IMR-90 (cell line): ENCODE measurements at regions not wholly inside any gene's neighbourhood (a gene's known extent, or its start where the extent isn't known, plus 50 kb on each side); places are given as distances from the start of the nearest gene placed in this dataset.

Experiments used
- ATAC-seq: fragments of 200-7000 bp; cut with Tn5 transposase; 2 replicates; pipeline ENCODE4 v1.9.1; 2020; ENCODE audit warnings: low read depth, mild to moderate bottlenecking, moderate library complexity
- BruUV-seq: library from RNA; stranded (reverse); fragments of 400-500 nt; replicated peaks from 2 replicates; lab custom pipeline; 2021; lab: Mats Ljungman, UMichigan
- CTCF ChIA-PET: fragments of 300-600 bp; formaldehyde crosslinking; extraction: SDS; loops from one replicate; lab custom pipeline; 2021; ENCODE audit warnings: antibody characterized with exemption; lab: Yijun Ruan, JAX
- POLR2A ChIA-PET: fragments of 300-600 bp; sonication (Branson Sonifier 250); formaldehyde crosslinking; loops from one replicate; lab custom pipeline; 2022; ENCODE audit warnings: antibody characterized with exemption; ENCODE audit not compliant: unreplicated experiment; lab: Charles Lee
- DNase-seq: peaks from one replicate; pipeline ENCODE4 v3.0.0; 2013
- H2AFZ ChIP-seq: replicated peaks from 2 replicates; pipeline ENCODE3; 2013; ENCODE audit warnings: low read length, mild to moderate bottlenecking; ENCODE audit not compliant: poor library complexity
- H2AK5ac ChIP-seq: 2 replicates; pipeline ENCODE4 v1.6.1; 2013; ENCODE audit warnings: low read depth, low read length, inconsistent platforms
- H2AK9ac ChIP-seq: replicated peaks from 2 replicates; pipeline ENCODE3; 2013; ENCODE audit warnings: mild to moderate bottlenecking, low read depth, low read length, moderate library complexity; ENCODE audit not compliant: poor library complexity
- H2BK120ac ChIP-seq: 2 replicates; pipeline ENCODE4 v1.6.1; 2013; ENCODE audit warnings: low read depth, low read length, inconsistent platforms
- H2BK15ac ChIP-seq: 3 replicates; pipeline ENCODE4 v1.6.1; 2013; ENCODE audit warnings: low read depth, low read length, inconsistent platforms
- H2BK20ac ChIP-seq: 2 replicates; pipeline ENCODE4 v1.6.1; 2013; ENCODE audit warnings: low read depth, mild to moderate bottlenecking, inconsistent platforms, low read length, moderate library complexity
- H2BK5ac ChIP-seq: 2 replicates; pipeline ENCODE4 v1.6.1; 2013; ENCODE audit warnings: mild to moderate bottlenecking, low read depth, low read length, inconsistent platforms; ENCODE audit not compliant: poor library complexity, severe bottlenecking
- H3K14ac ChIP-seq: replicated peaks from 2 replicates; pipeline ENCODE4 v1.6.1; 2013; ENCODE audit warnings: low read depth, low read length, inconsistent platforms
- H3K18ac ChIP-seq: 2 replicates; pipeline ENCODE4 v1.6.1; 2013; ENCODE audit warnings: low read depth, low read length, control low read depth
- H3K23ac ChIP-seq: 2 replicates; pipeline ENCODE4 v1.6.1; 2013; ENCODE audit warnings: low read depth, low read length, inconsistent platforms
- H3K27ac ChIP-seq: 2 replicates; pipeline ENCODE4 v1.5.1; 2013; ENCODE audit warnings: mild to moderate bottlenecking, control low read depth, low read length; ENCODE audit not compliant: insufficient read depth
- H3K27me3 ChIP-seq: 2 replicates; pipeline ENCODE4 v1.6.1; 2013; ENCODE audit warnings: low read length; ENCODE audit not compliant: control insufficient read depth, insufficient read depth
- H3K36me3 ChIP-seq: 2 replicates; pipeline ENCODE4 v1.6.1; 2013; ENCODE audit warnings: low read length, mixed read lengths; ENCODE audit not compliant: control insufficient read depth, insufficient read depth
- H3K4ac ChIP-seq: 2 replicates; pipeline ENCODE4 v1.6.1; 2013; ENCODE audit warnings: low read depth, low read length, inconsistent platforms
- H3K4me1 ChIP-seq: 2 replicates; pipeline ENCODE4 v1.6.1; 2013; ENCODE audit warnings: low read length, mixed read lengths; ENCODE audit not compliant: control insufficient read depth, insufficient read depth
- H3K4me2 ChIP-seq: 2 replicates; pipeline ENCODE4 v1.6.1; 2013; ENCODE audit warnings: low read depth, mild to moderate bottlenecking, control low read depth, low read length, moderate library complexity
- H3K4me3 ChIP-seq: 2 replicates; pipeline ENCODE4 v1.5.1; 2013; ENCODE audit warnings: low read depth, mild to moderate bottlenecking, control low read depth, low read length, moderate library complexity; ENCODE audit not compliant: insufficient read depth
- H3K56ac ChIP-seq: 2 replicates; pipeline ENCODE4 v1.6.1; 2013; ENCODE audit warnings: low read length, inconsistent platforms; ENCODE audit not compliant: insufficient read depth; ENCODE audit errors: extremely low read depth
- H3K79me1 ChIP-seq, 2 experiments: 2 replicates each; pipeline ENCODE4 v1.6.1; 2013; ENCODE audit warnings: low read length in 2 of 2, inconsistent platforms in 1 of 2, low read depth in 1 of 2
- H3K9ac ChIP-seq: 2 replicates; pipeline ENCODE4 v1.6.1; 2013; ENCODE audit warnings: low read depth, low read length, control low read depth
- H3K9me1 ChIP-seq: 2 replicates; pipeline ENCODE4 v1.6.1; 2013; ENCODE audit warnings: low read length, inconsistent platforms; ENCODE audit not compliant: insufficient read depth
- H3K9me3 ChIP-seq: 2 replicates; pipeline ENCODE4 v1.6.1; 2013; ENCODE audit warnings: low read length; ENCODE audit not compliant: control insufficient read depth, insufficient read depth
- H4K20me1 ChIP-seq: 2 replicates; pipeline ENCODE4 v1.6.1; 2013; ENCODE audit warnings: low read length, inconsistent platforms; ENCODE audit not compliant: insufficient read depth
- H4K5ac ChIP-seq: 2 replicates; pipeline ENCODE4 v1.6.1; 2013; ENCODE audit warnings: mild to moderate bottlenecking, low read depth, low read length, control low read depth
- H4K8ac ChIP-seq, 2 experiments: 2 replicates each; pipeline ENCODE4 v1.6.1; 2013; ENCODE audit warnings: low read depth in 2 of 2, low read length in 2 of 2, control low read depth in 1 of 2, inconsistent platforms in 1 of 2
- H4K91ac ChIP-seq: 2 replicates; pipeline ENCODE4 v1.6.1; 2013; ENCODE audit warnings: low read depth, low read length, inconsistent platforms; ENCODE audit not compliant: insufficient read depth
- BHLHE40 ChIP-seq: fragments of 150-350 bp; IDR thresholded peaks from 2 replicates; pipeline ENCODE4 v1.6.1; 2016; ENCODE audit warnings: mild to moderate bottlenecking, low read depth, low read length
- CEBPB ChIP-seq: IDR thresholded peaks from 2 replicates; pipeline ENCODE4 v1.6.1; 2012; ENCODE audit warnings: low read depth, low read length, improper control_type of control experiment
- CHD1 ChIP-seq: IDR thresholded peaks from 2 replicates; pipeline ENCODE4 v1.6.1; 2012; ENCODE audit warnings: low read depth, low read length, improper control_type of control experiment
- FOS ChIP-seq: fragments of 150-350 bp; IDR thresholded peaks from 2 replicates; pipeline ENCODE4 v1.6.1; 2016; ENCODE audit warnings: low read depth, low read length
- MAFK ChIP-seq: IDR thresholded peaks from 2 replicates; pipeline ENCODE4 v1.6.1; 2012; ENCODE audit warnings: low read depth, low read length, improper control_type of control experiment
- MAZ ChIP-seq: IDR thresholded peaks from 2 replicates; pipeline ENCODE4 v1.6.1; 2012; ENCODE audit warnings: low read depth, mild to moderate bottlenecking, low read length, improper control_type of control experiment, moderate library complexity, borderline replicate concordance
- MXI1 ChIP-seq: IDR thresholded peaks from 2 replicates; pipeline ENCODE4 v1.6.1; 2012; ENCODE audit warnings: low read depth, mild to moderate bottlenecking, low read length, moderate library complexity, borderline replicate concordance
- NFE2L2 ChIP-seq: fragments of 150-350 bp; IDR thresholded peaks from 2 replicates; pipeline ENCODE4 v1.6.1; 2016; ENCODE audit warnings: low read depth, mild to moderate bottlenecking, low read length
- POLR2A ChIP-seq: IDR thresholded peaks from 2 replicates; pipeline ENCODE4 v1.6.1; 2012; ENCODE audit warnings: mild to moderate bottlenecking, low read depth, low read length
- RAD21 ChIP-seq: IDR thresholded peaks from 2 replicates; pipeline ENCODE4 v1.6.1; 2012; ENCODE audit warnings: low read length, improper control_type of control experiment
- RCOR1 ChIP-seq: IDR thresholded peaks from 2 replicates; pipeline ENCODE4 v1.6.1; 2012; ENCODE audit warnings: mild to moderate bottlenecking, low read length, improper control_type of control experiment; ENCODE audit not compliant: insufficient replicate concordance
- RFX5 ChIP-seq: IDR thresholded peaks from 2 replicates; pipeline ENCODE4 v1.8.0; 2012; ENCODE audit warnings: low read depth, mild to moderate bottlenecking, low read length, moderate library complexity
- SMC3 ChIP-seq: fragments of 150-350 bp; IDR thresholded peaks from 2 replicates; pipeline ENCODE4 v1.6.1; 2016; ENCODE audit warnings: low read depth, mild to moderate bottlenecking, antibody characterized with exemption, low read length, moderate library complexity
- WGBS, 2 experiments: methylation state at CpG; one replicate each; pipeline versions ENCODE4 v1.1.5 to v1.1.7; 2013; ENCODE audit warnings: missing lambda C conversion rate in 2 of 2; ENCODE audit not compliant: insufficient read length in 1 of 2; ENCODE audit errors: extremely low coverage in 2 of 2; 5-methylcytosine and 5-hydroxymethylcytosine counted together
- dilution Hi-C: fragments of 300-500 bp; cut with HindIII; formaldehyde crosslinking; loops from one replicate; pipeline ENCODE4 v1.14.3; 2018; ENCODE audit warnings: low sequenced_read_pairs; ENCODE audit not compliant: unreplicated experiment
- in situ Hi-C: fragments of 300-500 bp; cut with MboI; formaldehyde crosslinking; loops from 3 replicates; pipeline ENCODE4 v1.14.3; 2019; ENCODE audit warnings: low sequenced_read_pairs, inconsistent platforms, mixed read lengths
- intact Hi-C: fragments of 100-400 bp; cut with micrococcal nuclease; formaldehyde crosslinking; loops from 2 replicates; pipeline ENCODE4 v1.10.0; 2022
- TF ChIP-seq, protein P1 (sequence below): fragments of 150-350 bp; IDR thresholded peaks from 2 replicates; pipeline ENCODE4 v1.6.1; 2017; ENCODE audit warnings: mild to moderate bottlenecking, antibody characterized with exemption, low read length, low read depth
- TF ChIP-seq, protein P2 (sequence below): fragments of 150-350 bp; IDR thresholded peaks from 2 replicates; pipeline ENCODE4 v1.6.1; 2016; ENCODE audit warnings: low read depth, mild to moderate bottlenecking, low read length, moderate library complexity, borderline replicate concordance
- TF ChIP-seq, protein P3 (sequence below): conservative IDR thresholded peaks from 2 replicates; pipeline ENCODE4 v1.5.1; 2012; ENCODE audit warnings: mild to moderate bottlenecking, low read depth, low read length, improper control_type of control experiment

DNA sequence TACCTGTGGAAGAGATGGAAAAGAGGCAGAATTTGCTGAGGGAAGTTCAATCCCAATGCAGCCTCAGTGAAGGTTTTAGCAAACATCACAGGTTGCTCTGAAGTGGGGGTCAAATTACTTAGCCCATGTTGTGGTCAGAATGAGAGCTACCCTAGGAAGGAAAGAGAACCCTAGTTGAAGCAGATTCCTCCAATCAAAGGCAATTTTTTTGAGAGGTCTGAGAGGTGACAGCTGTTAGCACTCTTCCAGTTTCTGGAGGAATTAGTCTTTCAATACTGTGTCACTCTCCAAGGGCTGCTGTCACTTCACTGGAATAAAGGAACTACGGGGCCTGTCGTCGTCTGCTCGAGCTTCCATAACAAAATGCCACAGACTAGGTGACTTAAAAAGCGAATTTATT, 584.2 kb upstream of the DPPA4 start:
- no peak overlapping the region for H3K4me2 ChIP-seq
- no peak overlapping the region for H4K91ac ChIP-seq
- H3K9me3 ChIP-seq, result no peaks in the 10 kb centered on the region
- dilution Hi-C loops, result no loop called here
- H2AFZ ChIP-seq, result peak overlapping the region; percentile 24
- no peak overlapping the region for H3K56ac ChIP-seq
- WGBS, 2 experiments, result no CpG with 5 or more reads among the region's 5 CpGs
- H3K9ac ChIP-seq, result no peak overlapping the region
- ChIA-PET CTCF (no interaction called here), POLR2A (no interaction called here)
- no peak for TF ChIP-seq NFE2L2
- TF ChIP-seq BHLHE40, result no peak
- TF ChIP-seq, protein P1, sequence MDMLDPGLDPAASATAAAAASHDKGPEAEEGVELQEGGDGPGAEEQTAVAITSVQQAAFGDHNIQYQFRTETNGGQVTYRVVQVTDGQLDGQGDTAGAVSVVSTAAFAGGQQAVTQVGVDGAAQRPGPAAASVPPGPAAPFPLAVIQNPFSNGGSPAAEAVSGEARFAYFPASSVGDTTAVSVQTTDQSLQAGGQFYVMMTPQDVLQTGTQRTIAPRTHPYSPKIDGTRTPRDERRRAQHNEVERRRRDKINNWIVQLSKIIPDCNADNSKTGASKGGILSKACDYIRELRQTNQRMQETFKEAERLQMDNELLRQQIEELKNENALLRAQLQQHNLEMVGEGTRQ, result no peak
- no peak for TF ChIP-seq CHD1
- TF ChIP-seq POLR2A, result no peak
- TF ChIP-seq RCOR1, result no peak
- no peak for TF ChIP-seq RAD21
- no peak for TF ChIP-seq CEBPB
- no peak for TF ChIP-seq MAZ
- TF ChIP-seq FOS, result no peak
- TF ChIP-seq MAFK, result no peak
- TF ChIP-seq, protein P2, sequence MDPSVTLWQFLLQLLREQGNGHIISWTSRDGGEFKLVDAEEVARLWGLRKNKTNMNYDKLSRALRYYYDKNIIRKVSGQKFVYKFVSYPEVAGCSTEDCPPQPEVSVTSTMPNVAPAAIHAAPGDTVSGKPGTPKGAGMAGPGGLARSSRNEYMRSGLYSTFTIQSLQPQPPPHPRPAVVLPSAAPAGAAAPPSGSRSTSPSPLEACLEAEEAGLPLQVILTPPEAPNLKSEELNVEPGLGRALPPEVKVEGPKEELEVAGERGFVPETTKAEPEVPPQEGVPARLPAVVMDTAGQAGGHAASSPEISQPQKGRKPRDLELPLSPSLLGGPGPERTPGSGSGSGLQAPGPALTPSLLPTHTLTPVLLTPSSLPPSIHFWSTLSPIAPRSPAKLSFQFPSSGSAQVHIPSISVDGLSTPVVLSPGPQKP, result no peak
- no peak for TF ChIP-seq RFX5
- TF ChIP-seq MXI1, result no peak
- no peak for TF ChIP-seq SMC3
- TF ChIP-seq, protein P3, sequence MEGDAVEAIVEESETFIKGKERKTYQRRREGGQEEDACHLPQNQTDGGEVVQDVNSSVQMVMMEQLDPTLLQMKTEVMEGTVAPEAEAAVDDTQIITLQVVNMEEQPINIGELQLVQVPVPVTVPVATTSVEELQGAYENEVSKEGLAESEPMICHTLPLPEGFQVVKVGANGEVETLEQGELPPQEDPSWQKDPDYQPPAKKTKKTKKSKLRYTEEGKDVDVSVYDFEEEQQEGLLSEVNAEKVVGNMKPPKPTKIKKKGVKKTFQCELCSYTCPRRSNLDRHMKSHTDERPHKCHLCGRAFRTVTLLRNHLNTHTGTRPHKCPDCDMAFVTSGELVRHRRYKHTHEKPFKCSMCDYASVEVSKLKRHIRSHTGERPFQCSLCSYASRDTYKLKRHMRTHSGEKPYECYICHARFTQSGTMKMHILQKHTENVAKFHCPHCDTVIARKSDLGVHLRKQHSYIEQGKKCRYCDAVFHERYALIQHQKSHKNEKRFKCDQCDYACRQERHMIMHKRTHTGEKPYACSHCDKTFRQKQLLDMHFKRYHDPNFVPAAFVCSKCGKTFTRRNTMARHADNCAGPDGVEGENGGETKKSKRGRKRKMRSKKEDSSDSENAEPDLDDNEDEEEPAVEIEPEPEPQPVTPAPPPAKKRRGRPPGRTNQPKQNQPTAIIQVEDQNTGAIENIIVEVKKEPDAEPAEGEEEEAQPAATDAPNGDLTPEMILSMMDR, result no peak
- no peak overlapping the region for H2AK5ac ChIP-seq
- H3K18ac ChIP-seq, result no peak overlapping the region
- ATAC-seq, result no peak
- no peak overlapping the region for H3K4me3 ChIP-seq
- no TSS peak for BruUV-seq
- no peaks in the 10 kb centered on the region for H3K79me1 ChIP-seq
- H3K23ac ChIP-seq, result no peak overlapping the region
- H2BK15ac ChIP-seq, result peak overlapping the region; percentile 70; the same call in 1 of the 3 replicates
- H3K9me1 ChIP-seq, result no peaks in the 10 kb centered on the region
- in situ Hi-C loops, result no loop called here
- 0 out of 2 replicates have a peak, but pooled peaks cover 2% of the 10 kb centered on the region for H3K4me1 ChIP-seq
- H2BK5ac ChIP-seq, result no peak overlapping the region
- peak overlapping the region; percentile 47; the same call in 1 of the 2 replicates for H3K4ac ChIP-seq
- no peaks in the 10 kb centered on the region for H3K27me3 ChIP-seq
- peak overlapping the region; percentile 41; the same call in 1 of the 2 replicates for H2BK120ac ChIP-seq
- 0 out of 2 replicates have a peak overlapping the region, but pooled peaks have one; percentile 30 for H3K14ac ChIP-seq
- H2AK9ac ChIP-seq, result no peak overlapping the region
- H3K27ac ChIP-seq, result no peak overlapping the region
- no peak for DNase-seq
- 0 out of 4 replicates have a peak overlapping the region, but pooled peaks of 1 of the 2 experiments have one; percentile 36 for H4K8ac ChIP-seq
- intact Hi-C loops, result no loop called here
- H2BK20ac ChIP-seq, result peak overlapping the region; percentile 0; the same call in 1 of the 2 replicates
- H4K20me1 ChIP-seq, result no peaks in the 10 kb centered on the region
- H4K5ac ChIP-seq, result no peak overlapping the region
- H3K36me3 ChIP-seq, result no peaks in the 10 kb centered on the region
